Thoracic aorta (tissue), 2 donors: ENCODE measurements at regions not wholly inside any gene's neighbourhood (a gene's known extent, or its start where the extent isn't known, plus 50 kb on each side); places are given as distances from the start of the nearest gene placed in this dataset.

Source experiments
- ATAC-seq: fragments of 150-250 bp; one replicate; pipeline ENCODE4 v1.8.0; 2017; ENCODE audit warnings: low read depth; ENCODE audit not compliant: insufficient number of reproducible peaks, low FRiP score
- DNase-seq: peaks from one replicate; pipeline ENCODE4 v3.0.0-alpha.2; 2020; ENCODE audit warnings: low spot score
- H3K27ac ChIP-seq, 2 donors: fragments of 200-600 bp; sonication (generic); 1 replicate in 1 of 2; 2 replicates in 1 of 2; pipeline ENCODE4 v1.5.1; 2016; ENCODE audit warnings: mild to moderate bottlenecking in 2 of 2, moderate library complexity in 2 of 2
- H3K27me3 ChIP-seq: fragments of 200-600 bp; sonication (generic); replicated peaks from 2 replicates; pipeline ENCODE4 v1.6.0; 2016; ENCODE audit warnings: mild to moderate bottlenecking; ENCODE audit not compliant: insufficient read depth
- H3K36me3 ChIP-seq: fragments of 200-600 bp; sonication (generic); one replicate; pipeline ENCODE4 v1.5.1; 2016
- H3K4me1 ChIP-seq, 2 donors: fragments of 200-600 bp; sonication (generic); 1 replicate in 1 of 2; 2 replicates in 1 of 2; pipeline versions ENCODE4 v1.5.1 to v1.6.0; 2016; ENCODE audit warnings: low read depth in 2 of 2, mild to moderate bottlenecking in 1 of 2; ENCODE audit not compliant: control insufficient read depth in 1 of 2
- H3K4me3 ChIP-seq: fragments of 200-600 bp; sonication (generic); 2 replicates; pipeline ENCODE4 v1.5.1; 2016; ENCODE audit warnings: mild to moderate bottlenecking
- H3K9me3 ChIP-seq: fragments of 200-600 bp; sonication (generic); 2 replicates; pipeline ENCODE4 v1.5.1; 2016
- CTCF ChIP-seq: fragments of 200-600 bp; sonication (generic); IDR thresholded peaks from one replicate; pipeline ENCODE4 v1.5.1; 2019; ENCODE audit warnings: antibody characterized with exemption

GRCh38 chr2:19256121-19256601, 102.3 kb downstream of the OSR1 start:
- Histone ChIP-seq H3K36me3 (no peaks in the 10 kb centered on the region), H3K4me3 (no peak overlapping the region), H3K27me3 (no peaks in the 10 kb centered on the region), H3K27ac (no peak overlapping the region), H3K9me3 (no peaks in the 10 kb centered on the region), H3K4me1 (no peaks in the 10 kb centered on the region)
- no peak for DNase-seq
- ATAC-seq = no peak
- TF ChIP-seq CTCF = no peak

- no peaks in the 10 kb centered on the region for H3K9me3 ChIP-seq
- H3K27me3 ChIP-seq = no peaks in the 10 kb centered on the region
- H3K27ac ChIP-seq = no peak overlapping the region
- no peak for TF ChIP-seq CTCF
- no peaks in the 10 kb centered on the region for H3K4me1 ChIP-seq
- DNase-seq (no peak), ATAC-seq (no peak)
- no peak overlapping the region for H3K4me3 ChIP-seq
- no peaks in the 10 kb centered on the region for H3K36me3 ChIP-seq
These were observed 102.9 kb downstream of the OSR1 start for GRCh38 chr2:19255481-19255880.

- no peak overlapping the region for H3K27ac ChIP-seq
- no peak for TF ChIP-seq CTCF
These were observed 106.9 kb downstream of the OSR1 start for GRCh38 chr2:19251554-19251953.

DNA sequence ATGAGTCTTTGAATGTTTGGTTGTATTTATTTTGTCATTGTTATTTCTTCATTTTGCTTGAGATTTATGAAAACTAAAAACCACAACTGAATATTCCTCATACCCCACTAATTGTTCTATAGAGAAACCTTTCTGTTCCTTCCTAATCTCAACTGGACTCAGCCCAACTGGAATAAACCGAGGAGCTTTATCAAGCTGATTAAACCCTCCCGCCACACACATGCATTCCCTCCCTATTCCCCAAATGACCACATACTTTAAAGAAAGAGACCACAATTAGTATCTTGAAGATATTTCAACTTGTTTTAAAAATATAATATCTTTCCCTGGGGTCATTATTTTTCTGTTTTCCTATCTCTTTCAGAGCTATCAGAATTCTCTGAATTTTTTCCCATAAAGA, 107.5 kb downstream of the OSR1 start:
- ATAC-seq (no peak), DNase-seq (no peak)
- H3K27me3 ChIP-seq = no peaks in the 10 kb centered on the region
- H3K9me3 ChIP-seq = no peaks in the 10 kb centered on the region
- H3K4me1 ChIP-seq = no peaks in the 10 kb centered on the region
- TF ChIP-seq CTCF = no peak
- no peak overlapping the region for H3K4me3 ChIP-seq
- no peaks in the 10 kb centered on the region for H3K36me3 ChIP-seq
- H3K27ac ChIP-seq = no peak overlapping the region

More at GRCh38 chr2:19251554-19251953, 106.9 kb downstream of the OSR1 start:
- H3K9me3 ChIP-seq = no peaks in the 10 kb centered on the region
- ATAC-seq (no peak), DNase-seq (no peak)
- H3K36me3 ChIP-seq = no peaks in the 10 kb centered on the region
- H3K4me3 ChIP-seq = no peak overlapping the region
- no peaks in the 10 kb centered on the region for H3K4me1 ChIP-seq
- no peaks in the 10 kb centered on the region for H3K27me3 ChIP-seq

- Histone ChIP-seq H3K4me1 (no peaks in the 10 kb centered on the region), H3K36me3 (no peaks in the 10 kb centered on the region), H3K4me3 (no peak overlapping the region), H3K9me3 (no peaks in the 10 kb centered on the region), H3K27me3 (no peaks in the 10 kb centered on the region), H3K27ac (no peak overlapping the region)
- no peak for TF ChIP-seq CTCF
- DNase-seq (no peak), ATAC-seq (no peak)
These were observed 111.2 kb downstream of the OSR1 start for GRCh38 chr2:19247186-19247585.
